PC-3 (cell line): ENCODE measurements at regions not wholly inside any gene's neighbourhood (a gene's known extent, or its start where the extent isn't known, plus 50 kb on each side); places are given as distances from the start of the nearest gene placed in this dataset.

Experiments
- CTCF ChIP-seq: fragments of 300-600 bp; sonication (generic); conservative IDR thresholded peaks from 2 replicates; pipeline ENCODE4 v1.5.1; 2017; ENCODE audit warnings: antibody characterized with exemption, low read depth, mild to moderate bottlenecking, low read length
- EZH2 ChIP-seq: fragments of 300-600 bp; sonication (generic); IDR thresholded peaks from one replicate; pipeline ENCODE4 v1.6.1; 2017; ENCODE audit warnings: antibody characterized with exemption, mild to moderate bottlenecking, low read length; ENCODE audit not compliant: unreplicated experiment
- EZH2phosphoT487 ChIP-seq: fragments of 300-600 bp; sonication (generic); IDR thresholded peaks from 2 replicates; pipeline ENCODE4 v1.6.1; 2018; ENCODE audit warnings: mild to moderate bottlenecking, antibody characterized with exemption, low read length, borderline replicate concordance

GRCh38 chr17:52606098-52606497 is 447.6 kb upstream of the CA10 start:
- TF ChIP-seq CTCF (no peak), EZH2 (no peak), EZH2phosphoT487 (no peak)
